Panc1 (cell line): ENCODE measurements at regions not wholly inside any gene's neighbourhood (a gene's known extent, or its start where the extent isn't known, plus 50 kb on each side); places are given as distances from the start of the nearest gene placed in this dataset.

Experiments used
- ATAC-seq: fragments of 200-7000 bp; cut with Tn5 transposase; 2 replicates; pipeline ENCODE4 v1.9.1; 2020; ENCODE audit warnings: mild to moderate bottlenecking, moderate library complexity
- BruUV-seq: library from RNA; stranded (reverse); fragments of 400-500 nt; replicated peaks from 2 replicates; lab custom pipeline; 2021; lab: Mats Ljungman, UMichigan
- CTCF ChIA-PET: fragments of 300-600 bp; sonication (Branson Sonifier 250); formaldehyde crosslinking; loops from one replicate; lab custom pipeline; 2022; ENCODE audit warnings: antibody characterized with exemption; lab: Charles Lee
- POLR2A ChIA-PET: fragments of 300-600 bp; sonication (Branson Sonifier 250); formaldehyde crosslinking; loops from one replicate; lab custom pipeline; 2022; ENCODE audit warnings: antibody characterized with exemption; lab: Charles Lee
- DNase-seq: peaks from one replicate; pipeline ENCODE4 v3.0.0-alpha.2; 2010; ENCODE audit warnings: low read depth, low spot score
- H3K27ac ChIP-seq: 2 replicates; pipeline ENCODE4 v1.5.1; 2011; ENCODE audit warnings: mild to moderate bottlenecking, low read length, inconsistent platforms
- H3K27me3 ChIP-seq: fragments of 200-500 bp; sonication (Bioruptor generic); 2 replicates; pipeline ENCODE4 v1.6.0; 2014; ENCODE audit warnings: low read length, inconsistent platforms; ENCODE audit not compliant: control insufficient read depth, insufficient read depth
- H3K36me3 ChIP-seq: fragments of 200-500 bp; sonication (Bioruptor generic); 2 replicates; pipeline ENCODE4 v1.5.1; 2014; ENCODE audit warnings: inconsistent platforms, mild to moderate bottlenecking, low read length, moderate library complexity; ENCODE audit not compliant: control insufficient read depth, insufficient read depth
- H3K4me1 ChIP-seq: 2 replicates; pipeline ENCODE4 v1.5.1; 2011; ENCODE audit warnings: inconsistent platforms, mild to moderate bottlenecking, low read length, moderate library complexity; ENCODE audit not compliant: control insufficient read depth, insufficient read depth
- H3K4me3 ChIP-seq, 2 experiments: 2 replicates each; pipeline ENCODE4 v1.5.1; 2011 to 2012; ENCODE audit warnings: low read depth in 2 of 2, low read length in 2 of 2, mild to moderate bottlenecking in 2 of 2, inconsistent platforms in 1 of 2, moderate library complexity in 1 of 2
- H3K9me3 ChIP-seq: fragments of 200-500 bp; sonication (Bioruptor generic); 2 replicates; pipeline ENCODE4 v1.5.1; 2014; ENCODE audit warnings: low read depth, mild to moderate bottlenecking, inconsistent platforms, low read length, moderate library complexity; ENCODE audit not compliant: control insufficient read depth, insufficient read depth
- POLR2AphosphoS5 ChIP-seq: IDR thresholded peaks from 2 replicates; pipeline ENCODE4 v1.6.1; 2012; ENCODE audit warnings: mild to moderate bottlenecking, low read depth, low read length, moderate library complexity
- SIN3A ChIP-seq: IDR thresholded peaks from 2 replicates; pipeline ENCODE4 v1.6.1; 2012; ENCODE audit warnings: low read depth, mild to moderate bottlenecking, low read length, moderate library complexity, borderline replicate concordance; ENCODE audit not compliant: insufficient read depth
- TCF7L2 ChIP-seq: IDR thresholded peaks from 2 replicates; pipeline ENCODE4 v1.6.1; 2011; ENCODE audit warnings: mild to moderate bottlenecking, low read depth, low read length, inconsistent platforms
- in situ Hi-C: cut with HindIII; loops from 2 replicates; pipeline ENCODE4 v1.10.0; 2016; ENCODE audit warnings: low sequenced_read_pairs, low pct_unique_long_range_greater_than_20kb
- intact Hi-C: fragments of 100-400 bp; cut with micrococcal nuclease; formaldehyde crosslinking; loops from one replicate; pipeline ENCODE4 v1.10.0; 2022; ENCODE audit not compliant: unreplicated experiment
- TF ChIP-seq, protein P1 (sequence below), 2 experiments: IDR thresholded peaks; 2 replicates each; pipeline ENCODE4 v1.6.1; 2011 to 2012; ENCODE audit warnings: low read depth in 2 of 2, control low read depth in 1 of 2, low read length in 1 of 2, mild to moderate bottlenecking in 1 of 2, moderate library complexity in 1 of 2; ENCODE audit not compliant: insufficient read depth in 1 of 2
- TF ChIP-seq, protein P2 (sequence below): fragments of 450-650 bp; IDR thresholded peaks from 2 replicates; pipeline ENCODE4 v1.5.1; 2017; ENCODE audit warnings: mild to moderate bottlenecking

DNA sequence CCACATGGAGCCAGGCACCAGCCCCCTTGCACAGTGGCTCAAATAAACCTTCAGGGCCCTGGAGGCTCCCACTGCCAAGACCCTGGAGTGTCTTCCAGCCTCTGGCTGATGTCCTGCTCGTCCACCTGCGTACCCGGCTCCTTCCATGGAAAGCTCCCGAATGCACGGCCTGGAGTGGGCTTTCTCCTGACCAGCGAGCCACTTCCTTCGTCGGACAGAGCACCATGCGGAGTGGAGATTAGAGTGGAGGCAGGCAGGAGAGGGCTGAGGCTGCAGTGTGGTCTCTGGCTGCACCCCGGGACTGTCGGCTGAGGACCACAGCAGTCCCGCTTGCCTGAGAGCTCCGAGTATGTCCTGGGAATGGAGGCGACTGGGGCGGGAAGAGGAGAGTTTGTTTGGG, 93.7 kb upstream of the SFSWAP start:
- Histone ChIP-seq H3K27ac (no peak overlapping the region), H3K9me3 (no peaks in the 10 kb centered on the region), H3K4me3 (no peak overlapping the region), H3K36me3 (no peaks in the 10 kb centered on the region), H3K27me3 (peaks cover 7% of the 10 kb centered on the region; the same call in 1 of the 2 replicates), H3K4me1 (no peaks in the 10 kb centered on the region)
- intact Hi-C loops, result no loop called here
- ATAC-seq (no peak), DNase-seq (no peak)
- POLR2A ChIA-PET, result no interaction called here
- CTCF ChIA-PET, result no interaction called here
- in situ Hi-C loops, result no loop called here
- BruUV-seq, result no TSS peak
- no peak for TF ChIP-seq POLR2AphosphoS5
- TF ChIP-seq, protein P1, sequence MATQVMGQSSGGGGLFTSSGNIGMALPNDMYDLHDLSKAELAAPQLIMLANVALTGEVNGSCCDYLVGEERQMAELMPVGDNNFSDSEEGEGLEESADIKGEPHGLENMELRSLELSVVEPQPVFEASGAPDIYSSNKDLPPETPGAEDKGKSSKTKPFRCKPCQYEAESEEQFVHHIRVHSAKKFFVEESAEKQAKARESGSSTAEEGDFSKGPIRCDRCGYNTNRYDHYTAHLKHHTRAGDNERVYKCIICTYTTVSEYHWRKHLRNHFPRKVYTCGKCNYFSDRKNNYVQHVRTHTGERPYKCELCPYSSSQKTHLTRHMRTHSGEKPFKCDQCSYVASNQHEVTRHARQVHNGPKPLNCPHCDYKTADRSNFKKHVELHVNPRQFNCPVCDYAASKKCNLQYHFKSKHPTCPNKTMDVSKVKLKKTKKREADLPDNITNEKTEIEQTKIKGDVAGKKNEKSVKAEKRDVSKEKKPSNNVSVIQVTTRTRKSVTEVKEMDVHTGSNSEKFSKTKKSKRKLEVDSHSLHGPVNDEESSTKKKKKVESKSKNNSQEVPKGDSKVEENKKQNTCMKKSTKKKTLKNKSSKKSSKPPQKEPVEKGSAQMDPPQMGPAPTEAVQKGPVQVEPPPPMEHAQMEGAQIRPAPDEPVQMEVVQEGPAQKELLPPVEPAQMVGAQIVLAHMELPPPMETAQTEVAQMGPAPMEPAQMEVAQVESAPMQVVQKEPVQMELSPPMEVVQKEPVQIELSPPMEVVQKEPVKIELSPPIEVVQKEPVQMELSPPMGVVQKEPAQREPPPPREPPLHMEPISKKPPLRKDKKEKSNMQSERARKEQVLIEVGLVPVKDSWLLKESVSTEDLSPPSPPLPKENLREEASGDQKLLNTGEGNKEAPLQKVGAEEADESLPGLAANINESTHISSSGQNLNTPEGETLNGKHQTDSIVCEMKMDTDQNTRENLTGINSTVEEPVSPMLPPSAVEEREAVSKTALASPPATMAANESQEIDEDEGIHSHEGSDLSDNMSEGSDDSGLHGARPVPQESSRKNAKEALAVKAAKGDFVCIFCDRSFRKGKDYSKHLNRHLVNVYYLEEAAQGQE (IDR thresholded peaks at IDR 0.05; ENCODE audit: insufficient read depth in 1 of 2, low read depth in 2 of 2, low read length in 1 of 2), result no peak
- TF ChIP-seq, protein P2, sequence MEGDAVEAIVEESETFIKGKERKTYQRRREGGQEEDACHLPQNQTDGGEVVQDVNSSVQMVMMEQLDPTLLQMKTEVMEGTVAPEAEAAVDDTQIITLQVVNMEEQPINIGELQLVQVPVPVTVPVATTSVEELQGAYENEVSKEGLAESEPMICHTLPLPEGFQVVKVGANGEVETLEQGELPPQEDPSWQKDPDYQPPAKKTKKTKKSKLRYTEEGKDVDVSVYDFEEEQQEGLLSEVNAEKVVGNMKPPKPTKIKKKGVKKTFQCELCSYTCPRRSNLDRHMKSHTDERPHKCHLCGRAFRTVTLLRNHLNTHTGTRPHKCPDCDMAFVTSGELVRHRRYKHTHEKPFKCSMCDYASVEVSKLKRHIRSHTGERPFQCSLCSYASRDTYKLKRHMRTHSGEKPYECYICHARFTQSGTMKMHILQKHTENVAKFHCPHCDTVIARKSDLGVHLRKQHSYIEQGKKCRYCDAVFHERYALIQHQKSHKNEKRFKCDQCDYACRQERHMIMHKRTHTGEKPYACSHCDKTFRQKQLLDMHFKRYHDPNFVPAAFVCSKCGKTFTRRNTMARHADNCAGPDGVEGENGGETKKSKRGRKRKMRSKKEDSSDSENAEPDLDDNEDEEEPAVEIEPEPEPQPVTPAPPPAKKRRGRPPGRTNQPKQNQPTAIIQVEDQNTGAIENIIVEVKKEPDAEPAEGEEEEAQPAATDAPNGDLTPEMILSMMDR, result no peak
- no peak for TF ChIP-seq SIN3A
- TF ChIP-seq TCF7L2, result no peak

DNA sequence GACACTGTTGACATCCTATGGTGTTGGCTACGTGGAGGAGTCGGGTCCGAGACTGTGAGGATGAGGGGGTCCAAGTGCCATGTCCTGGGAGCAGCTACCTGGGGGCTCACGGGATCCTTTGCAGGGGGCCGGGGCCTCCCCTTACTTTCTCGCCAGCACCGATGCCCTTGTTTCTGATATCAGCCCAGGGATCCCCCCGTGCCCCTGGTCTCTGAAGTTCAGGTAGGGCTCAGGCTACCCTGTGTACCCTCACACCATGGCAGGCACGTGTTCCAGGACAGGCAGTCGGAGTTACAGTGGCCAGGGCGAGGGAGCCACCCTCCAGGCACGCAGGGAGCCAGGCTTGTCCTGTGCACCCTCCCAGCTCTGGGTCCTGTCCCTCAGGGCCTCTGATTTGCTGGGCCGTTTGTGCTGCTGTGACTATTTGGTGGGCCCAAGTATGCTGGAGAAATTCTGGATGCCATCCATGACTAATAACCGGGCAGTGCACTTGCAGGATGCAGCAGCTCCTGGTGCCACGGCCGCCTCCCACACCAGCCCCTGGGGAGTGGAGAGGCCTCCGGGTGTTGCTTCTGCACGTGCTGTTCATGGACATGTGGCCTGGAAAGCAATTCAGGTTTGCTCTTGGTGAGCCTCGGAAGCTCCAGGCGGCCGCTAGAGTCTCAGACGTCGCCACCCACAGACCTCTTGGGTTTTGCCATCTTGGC, 93.1 kb upstream of the SFSWAP start:
- H3K4me1 ChIP-seq, result no peaks in the 10 kb centered on the region
- BruUV-seq, result no TSS peak
- H3K9me3 ChIP-seq, result no peaks in the 10 kb centered on the region
- POLR2A ChIA-PET, result no interaction called here
- no peak overlapping the region for H3K27ac ChIP-seq
- CTCF ChIA-PET, result no interaction called here
- H3K4me3 ChIP-seq, result no peak overlapping the region
- ATAC-seq (no peak), DNase-seq (no peak)
- TF ChIP-seq POLR2AphosphoS5, result no peak
- TF ChIP-seq, protein P1 (IDR thresholded peaks at IDR 0.05; ENCODE audit: insufficient read depth in 1 of 2, low read depth in 2 of 2, low read length in 1 of 2), result no peak
- TF ChIP-seq SIN3A, result no peak
- no peak for TF ChIP-seq TCF7L2
- TF ChIP-seq, protein P2, result no peak
- H3K36me3 ChIP-seq, result no peaks in the 10 kb centered on the region
- intact Hi-C loops (no loop called here), in situ Hi-C loops (no loop called here)
- H3K27me3 ChIP-seq, result peaks cover 7% of the 10 kb centered on the region; the same call in 1 of the 2 replicates
